ENCODE measurements at regions not wholly inside any gene's neighbourhood (a gene's known extent, or its start where the extent isn't known, plus 50 kb on each side); places are given as distances from the start of the nearest gene placed in this dataset.

GRCh38 chr6:90387383-90387775, 90.7 kb upstream of the BACH2 start:
- TF ChIP-seq CTCF (IDR thresholded peaks at IDR 0.05) (no peak), MXI1 (IDR thresholded peaks at IDR 0.05; ENCODE audit: low read depth, low read length) (no peak)
